Upper lobe of right lung (tissue), 1 donor: ENCODE measurements at regions not wholly inside any gene's neighbourhood (a gene's known extent, or its start where the extent isn't known, plus 50 kb on each side); places are given as distances from the start of the nearest gene placed in this dataset.

Source experiments
- ATAC-seq: fragments of 200-7000 bp; cut with Tn5 transposase; one replicate; pipeline ENCODE4 v1.9.1; 2020; ENCODE audit warnings: mild to moderate bottlenecking, moderate library complexity
- DNase-seq: peaks from one replicate; pipeline ENCODE4 v3.0.0-alpha.2; 2020
- H3K27ac ChIP-seq: fragments of 200-600 bp; one replicate; pipeline ENCODE4 v1.8.0; 2022
- H3K27me3 ChIP-seq: fragments of 200-600 bp; one replicate; pipeline ENCODE4 v1.8.0; 2022; ENCODE audit warnings: mild to moderate bottlenecking
- H3K36me3 ChIP-seq: fragments of 200-600 bp; one replicate; pipeline ENCODE4 v1.8.0; 2022
- H3K4me1 ChIP-seq: fragments of 200-600 bp; one replicate; pipeline ENCODE4 v1.8.0; 2022
- H3K4me3 ChIP-seq: fragments of 200-600 bp; one replicate; pipeline ENCODE4 v1.8.0; 2022; ENCODE audit warnings: mild to moderate bottlenecking
- H3K9me3 ChIP-seq: fragments of 200-600 bp; one replicate; pipeline ENCODE4 v1.8.0; 2022
- CTCF ChIP-seq: fragments of 200-600 bp; IDR thresholded peaks from one replicate; pipeline ENCODE4 v1.8.0; 2022; ENCODE audit warnings: antibody characterized with exemption
- intact Hi-C: fragments of 100-400 bp; cut with DNase I; formaldehyde crosslinking; loops from one replicate; pipeline ENCODE4 v1.11.0; 2022
- donor health status: DM: no; HTN: yes; CAD: no; lungs with severe emphysema.

GRCh38 chr21:36532769-36533467 lies 53.0 kb upstream of the CLDN14 start:
- no peak overlapping the region for H3K4me3 ChIP-seq
- H3K4me1 ChIP-seq = no peaks in the 10 kb centered on the region
- H3K9me3 ChIP-seq = no peaks in the 10 kb centered on the region
- H3K27me3 ChIP-seq = peaks cover 17% of the 10 kb centered on the region
- H3K27ac ChIP-seq = no peak overlapping the region
- DNase-seq (no peak), ATAC-seq (no peak)
- H3K36me3 ChIP-seq = no peaks in the 10 kb centered on the region
- TF ChIP-seq CTCF = no peak
- intact Hi-C loops = no loop called here

GRCh38 chr21:36533468-36533848 lies 53.5 kb upstream of the CLDN14 start:
- TF ChIP-seq CTCF = no peak
- Histone ChIP-seq H3K4me3 (no peak overlapping the region), H3K9me3 (no peaks in the 10 kb centered on the region), H3K4me1 (no peaks in the 10 kb centered on the region), H3K27ac (no peak overlapping the region), H3K27me3 (peaks cover 14% of the 10 kb centered on the region), H3K36me3 (no peaks in the 10 kb centered on the region)
- intact Hi-C loops = no loop called here
- DNase-seq = no peak
- no peak for ATAC-seq

- Histone ChIP-seq H3K36me3 (no peaks in the 10 kb centered on the region), H3K27me3 (peaks cover 12% of the 10 kb centered on the region), H3K27ac (no peak overlapping the region), H3K4me3 (no peak overlapping the region), H3K4me1 (no peaks in the 10 kb centered on the region), H3K9me3 (no peaks in the 10 kb centered on the region)
- ATAC-seq (no peak), DNase-seq (no peak)
- intact Hi-C loops = no loop called here
- no peak for TF ChIP-seq CTCF
These were observed 54.7 kb upstream of the CLDN14 start for GRCh38 chr21:36534656-36535055.

- intact Hi-C loops = no loop called here
- Histone ChIP-seq H3K4me3 (no peak overlapping the region), H3K4me1 (no peaks in the 10 kb centered on the region), H3K27me3 (peaks cover 8% of the 10 kb centered on the region), H3K27ac (no peak overlapping the region), H3K9me3 (no peaks in the 10 kb centered on the region), H3K36me3 (no peaks in the 10 kb centered on the region)
- DNase-seq = no peak
- no peak for ATAC-seq
- TF ChIP-seq CTCF = no peak
These were observed 55.8 kb upstream of the CLDN14 start for GRCh38 chr21:36535618-36536241.

GRCh38 chr21:36538761-36539160 lies 58.8 kb upstream of the CLDN14 start:
- ATAC-seq (no peak), DNase-seq (no peak)
- no peaks in the 10 kb centered on the region for H3K36me3 ChIP-seq
- TF ChIP-seq CTCF = no peak
- intact Hi-C loops = no loop called here
- H3K4me1 ChIP-seq = no peaks in the 10 kb centered on the region
- H3K9me3 ChIP-seq = no peaks in the 10 kb centered on the region
- no peak overlapping the region for H3K27ac ChIP-seq
- H3K4me3 ChIP-seq = no peak overlapping the region
- peaks cover 16% of the 10 kb centered on the region for H3K27me3 ChIP-seq
